Stimulated activated CD8-positive, alpha-beta memory T cell treated with anti-CD3 and anti-CD28 coated beads, Interleukin-2, amount 100 ng/mL, for 1 hour (primary cell): ENCODE measurements at regions not wholly inside any gene's neighbourhood (a gene's known extent, or its start where the extent isn't known, plus 50 kb on each side); places are given as distances from the start of the nearest gene placed in this dataset.
"Not testable (repeated sequence)": the region's sequence is repeated elsewhere in the genome, so short reads cannot be mapped to it uniquely, and the experiment has no call there.

Experiments used
- DNase-seq, 2 donors: peaks; one replicate each; pipeline ENCODE4 v3.0.0-alpha.2; 2020; ENCODE audit warnings: low read depth in 2 of 2

DNA sequence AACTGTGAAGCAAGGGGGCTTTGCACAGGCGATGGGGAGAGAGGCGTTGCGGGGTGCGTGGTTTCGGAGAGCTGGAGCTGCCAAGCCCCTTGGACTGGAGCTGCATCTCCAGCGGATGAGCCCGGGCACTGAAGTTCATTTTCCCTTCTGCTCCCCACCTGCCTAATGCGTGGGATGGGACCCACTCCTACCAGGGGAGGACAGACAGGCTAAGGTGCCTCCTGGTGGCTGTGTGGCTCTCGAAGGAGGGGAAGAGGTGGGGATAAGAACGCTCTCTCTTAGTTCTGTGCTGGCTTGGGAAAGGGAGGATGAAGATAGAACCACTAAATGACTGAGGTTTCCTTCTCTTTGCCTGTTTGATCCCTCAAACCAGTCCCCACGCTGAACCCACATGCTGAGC lies 177.6 kb upstream of the PITRM1 start:
- DNase-seq, result no peak

DNA sequence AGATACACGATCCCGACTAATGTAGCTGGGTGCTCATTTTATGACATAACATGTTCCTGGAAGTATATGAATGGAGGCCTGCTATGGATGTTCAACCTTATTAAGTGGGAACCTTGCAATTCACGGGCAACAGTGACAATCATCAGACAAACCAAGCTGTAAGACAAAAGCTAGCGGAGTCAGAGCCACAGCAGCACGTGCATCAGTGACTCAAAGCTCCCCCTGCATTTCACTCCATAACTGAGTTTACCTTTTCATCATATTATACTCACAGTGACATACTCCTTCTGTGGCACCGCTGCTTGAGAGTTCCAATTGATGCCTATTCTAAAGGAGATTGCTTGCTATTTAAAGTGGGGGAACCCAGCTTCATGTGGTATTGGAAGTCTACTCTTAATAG lies 176.0 kb upstream of the PITRM1 start:
- DNase-seq, result no peak

DNA sequence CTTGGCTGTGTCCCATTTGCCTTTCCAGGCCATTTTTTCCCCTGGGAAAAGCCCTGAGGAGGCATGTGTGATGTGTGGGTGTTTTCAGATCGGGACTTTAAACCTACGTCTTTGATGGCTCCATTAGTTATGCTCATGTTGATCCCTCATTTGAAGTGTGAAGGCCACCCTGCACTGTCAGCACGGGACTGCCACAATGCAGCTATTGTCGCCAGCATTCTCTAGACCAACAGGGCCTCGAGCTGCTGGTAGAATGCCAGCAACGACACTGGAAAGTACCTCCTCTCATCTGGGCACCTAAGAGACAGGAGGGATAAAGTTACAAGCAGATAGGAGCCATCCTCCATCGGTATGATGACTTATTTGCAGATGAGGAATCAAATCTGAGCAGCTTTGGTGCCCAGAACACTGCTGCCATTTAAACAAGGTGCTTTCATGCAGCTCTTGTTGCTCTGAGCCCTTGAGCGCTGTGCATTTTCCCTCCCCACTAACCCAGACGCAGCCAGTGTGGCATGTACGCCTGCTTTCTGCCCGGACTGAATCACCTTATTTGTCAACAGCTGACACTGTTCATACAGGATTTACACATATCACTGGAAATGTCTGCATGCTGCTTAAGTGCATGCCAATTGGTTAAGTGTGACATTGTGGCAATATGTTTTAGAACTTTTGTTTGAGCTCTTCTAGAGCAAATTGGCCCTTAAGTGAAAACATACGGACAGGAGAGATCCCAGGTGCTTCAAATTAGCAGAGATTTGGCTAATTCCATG lies 175.0 kb upstream of the PITRM1 start:
- DNase-seq, result no peak

DNA sequence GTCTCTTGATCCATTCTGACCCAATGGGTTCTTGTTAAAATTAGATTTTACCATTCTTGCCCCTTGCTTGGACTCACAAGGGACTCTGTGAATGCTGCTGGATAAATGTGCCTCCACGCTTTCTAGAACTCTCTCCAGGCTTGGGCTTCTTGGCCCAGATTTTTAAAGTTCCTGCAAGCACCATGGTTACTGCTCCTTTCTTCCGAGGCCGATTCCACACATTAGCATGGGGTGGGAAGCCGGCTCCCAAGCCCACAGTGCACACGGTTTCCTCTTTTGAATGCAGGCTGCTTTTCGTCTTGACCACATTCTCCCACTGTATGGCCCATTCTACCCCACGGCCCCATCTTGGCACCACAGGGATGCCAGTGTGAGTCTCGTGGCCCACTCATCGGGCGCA lies 174.3 kb upstream of the PITRM1 start:
- DNase-seq, result no peak

DNA sequence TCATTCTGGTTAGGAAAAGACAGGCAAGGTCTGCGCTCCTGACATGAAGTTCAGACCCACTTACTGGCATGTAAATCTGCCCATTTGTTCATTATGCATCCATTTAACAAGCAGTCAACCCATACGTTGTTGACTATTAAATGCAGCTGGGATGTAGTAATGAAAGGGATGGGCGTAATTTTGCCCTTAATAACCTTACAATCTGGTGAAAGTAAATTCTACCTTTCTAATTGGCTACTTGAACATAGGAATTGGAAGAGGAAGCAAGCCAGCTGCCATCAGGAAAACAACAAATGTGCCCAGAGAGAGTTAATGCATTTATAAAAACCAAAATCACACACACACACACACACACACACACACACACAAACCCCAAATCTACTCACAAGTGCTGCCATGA lies 170.2 kb upstream of the PITRM1 start:
- no peak for DNase-seq

DNA sequence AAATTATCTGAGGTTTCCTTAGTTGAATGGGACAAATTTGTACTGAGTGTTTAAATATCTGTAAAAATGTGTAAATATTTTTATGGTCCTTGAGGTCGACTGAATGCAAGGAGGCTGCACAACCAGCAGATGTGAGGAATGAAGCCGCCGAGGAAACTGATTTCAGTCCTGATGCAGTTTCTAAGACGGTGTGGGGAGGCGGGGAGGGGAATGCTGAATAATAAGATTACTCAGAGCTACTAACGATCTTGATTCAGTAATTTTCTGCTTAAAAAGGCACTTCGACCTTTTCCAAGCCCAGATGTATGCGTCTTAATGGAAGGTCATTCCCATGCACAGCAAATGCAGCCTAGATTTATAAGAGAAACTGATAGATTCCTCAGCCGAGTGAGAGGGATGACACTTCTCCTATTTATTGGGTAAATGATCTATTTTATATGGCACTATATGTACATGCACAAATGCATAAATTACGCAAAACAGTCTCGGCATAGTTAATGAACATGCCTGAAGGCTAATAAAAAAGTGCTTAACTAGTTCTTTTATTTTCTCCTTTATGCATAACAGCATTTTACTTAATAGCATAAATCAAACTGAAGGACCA lies 167.6 kb upstream of the PITRM1 start:
- DNase-seq, result no peak

DNA sequence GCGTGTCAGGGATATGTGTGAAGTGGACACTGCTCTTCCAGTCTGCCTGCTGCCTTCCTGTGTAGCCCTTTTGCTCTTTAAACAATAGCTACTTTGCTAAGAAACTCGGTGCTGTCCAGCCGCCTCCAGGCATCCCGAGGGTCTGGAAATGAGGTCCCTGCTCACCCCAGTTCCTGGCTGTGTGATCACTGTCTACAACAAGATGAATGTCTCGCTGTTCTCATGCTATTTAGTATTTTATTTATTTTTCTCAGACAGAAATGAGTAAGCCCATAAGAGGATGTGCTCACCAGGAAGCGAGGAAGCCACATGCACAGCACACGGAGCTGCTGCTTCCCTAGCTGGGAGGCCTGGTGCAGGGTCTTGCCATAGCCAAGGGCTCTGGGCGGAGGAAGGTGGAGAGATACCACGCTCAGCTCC lies 167.0 kb upstream of the PITRM1 start:
- no peak for DNase-seq

DNA sequence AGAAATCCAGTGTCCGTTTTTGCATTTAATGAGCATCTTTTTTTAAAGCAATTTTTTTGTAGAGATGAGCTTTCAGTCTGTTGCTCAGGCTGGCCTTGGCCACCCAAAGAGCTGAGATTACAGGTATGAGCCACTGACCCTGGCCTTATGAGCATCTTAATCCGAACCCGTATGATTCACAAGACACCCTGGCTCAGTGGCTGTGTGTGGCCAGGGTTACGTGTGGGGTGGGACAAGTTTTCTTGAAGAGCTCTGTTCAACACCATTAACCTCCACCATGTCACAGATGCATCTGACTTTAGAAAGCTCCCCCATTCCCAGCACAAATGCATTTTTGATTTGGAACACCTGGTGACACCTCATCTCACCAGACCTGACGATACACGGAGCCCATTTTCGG lies 166.5 kb upstream of the PITRM1 start:
- no peak for DNase-seq

DNA sequence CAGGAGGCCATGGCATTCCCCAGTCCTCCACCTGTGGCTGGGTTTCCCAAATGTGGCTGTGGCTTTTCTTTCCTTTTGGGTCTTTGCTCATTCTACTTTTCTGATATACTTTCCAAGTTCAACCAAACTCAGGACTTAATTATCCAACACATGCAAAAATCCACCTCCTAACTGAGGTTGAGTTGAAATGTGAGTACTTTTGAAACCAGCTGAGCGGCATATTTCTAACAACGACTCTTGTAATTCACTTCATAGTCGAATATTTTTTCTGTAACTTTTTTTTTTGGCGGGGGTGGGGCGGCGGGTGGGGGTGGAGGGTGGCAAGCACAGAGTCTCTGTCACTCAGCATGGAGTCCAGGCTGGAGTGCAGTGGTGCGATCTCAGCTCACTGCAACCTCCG lies 165.2 kb upstream of the PITRM1 start:
- DNase-seq, result no peak

DNA sequence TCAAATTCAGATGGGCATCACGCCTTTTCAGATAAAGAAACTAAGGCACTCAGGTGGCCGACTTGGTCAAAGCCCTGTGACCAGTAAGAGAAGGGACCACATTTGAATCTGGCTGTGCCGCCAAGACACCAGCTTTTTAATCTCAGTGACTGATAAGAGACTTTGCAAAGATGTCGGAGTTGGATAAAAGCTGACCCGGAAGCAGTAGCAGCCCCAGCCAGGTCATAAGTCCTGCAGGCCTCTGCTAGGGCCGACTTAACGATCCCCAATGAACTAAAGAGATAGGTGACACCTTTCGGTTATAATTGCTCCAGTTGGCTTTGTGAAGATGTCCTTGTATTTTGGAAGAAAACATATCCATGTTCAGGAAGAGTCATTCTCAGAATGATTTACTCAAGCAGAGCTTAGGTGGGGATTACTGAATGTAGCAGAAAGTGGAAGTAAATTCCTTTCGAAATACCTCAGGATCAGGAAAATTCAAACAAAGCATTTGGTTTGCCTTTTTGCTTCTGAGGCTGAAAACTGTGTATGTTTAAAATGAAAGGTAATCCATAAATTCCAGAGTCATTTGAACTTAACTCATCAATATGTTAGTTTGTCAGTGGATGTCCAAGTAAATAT lies 164.2 kb upstream of the PITRM1 start:
- DNase-seq, result no peak

DNA sequence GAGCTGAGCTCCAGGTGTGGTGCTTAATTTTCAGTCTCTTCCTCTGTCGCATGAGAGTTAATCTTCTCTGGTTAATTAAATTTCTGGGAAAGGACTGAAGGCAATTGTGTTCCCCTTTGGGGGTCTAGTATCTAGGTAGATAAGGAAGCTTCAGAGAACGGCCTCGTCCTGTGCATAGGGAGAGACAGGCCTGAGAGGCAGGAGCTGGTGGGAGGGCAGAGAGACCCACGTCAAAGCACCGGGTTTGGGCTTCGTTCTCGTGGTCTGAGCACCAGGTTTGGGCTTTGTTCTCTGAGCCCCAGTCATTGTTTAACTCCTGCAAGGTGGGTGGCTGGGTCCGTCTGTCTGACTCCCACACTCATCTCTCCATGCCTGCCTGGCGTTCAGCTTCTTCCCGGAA lies 160.8 kb upstream of the PITRM1 start:
- DNase-seq, result no peak

DNA sequence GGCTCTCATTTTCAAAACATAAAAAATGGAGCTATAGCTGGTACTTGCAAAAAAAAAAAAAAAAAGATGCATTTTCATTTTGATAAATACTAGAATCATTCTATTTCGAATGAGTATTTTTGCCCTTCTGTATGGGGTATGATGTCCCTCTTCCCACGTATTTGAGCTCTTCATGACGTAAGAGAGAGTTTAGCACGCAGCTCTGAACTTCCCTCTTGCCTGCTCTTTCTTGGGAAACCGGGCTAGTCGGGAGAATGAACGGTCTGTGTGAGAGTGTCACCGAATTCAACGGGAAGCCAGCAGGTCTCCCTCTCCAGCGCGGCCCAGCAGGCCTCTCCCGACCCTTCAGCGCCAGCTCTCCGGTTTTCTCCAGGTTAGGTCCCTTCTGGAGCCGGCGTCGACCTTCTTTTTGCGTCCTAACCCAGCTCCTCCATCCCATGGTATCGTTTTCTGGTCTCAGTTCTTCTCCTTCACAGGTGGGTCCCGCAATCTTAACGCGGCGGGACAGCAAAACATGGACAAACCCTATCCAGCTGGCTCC lies 159.2 kb upstream of the PITRM1 start:
- no peak for DNase-seq

DNA sequence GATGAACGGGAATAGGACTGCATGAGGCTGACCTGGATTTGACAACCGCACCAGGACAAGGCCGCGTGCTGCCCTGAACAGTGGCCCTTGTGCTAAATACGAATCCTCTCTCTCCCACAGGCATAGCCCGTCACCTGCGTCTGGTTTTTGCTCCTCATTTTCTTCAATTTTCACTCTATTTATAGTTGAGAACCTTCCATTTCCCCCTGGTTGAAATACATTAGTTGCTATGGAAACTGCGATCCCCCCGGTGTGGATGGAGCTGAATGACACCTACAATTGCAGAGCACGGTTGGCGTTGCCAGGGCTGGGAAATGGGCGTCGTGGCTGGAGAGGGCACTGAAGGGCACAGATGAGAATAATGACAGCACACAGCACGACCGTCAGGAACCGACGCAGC lies 158.6 kb upstream of the PITRM1 start:
- no peak for DNase-seq

DNA sequence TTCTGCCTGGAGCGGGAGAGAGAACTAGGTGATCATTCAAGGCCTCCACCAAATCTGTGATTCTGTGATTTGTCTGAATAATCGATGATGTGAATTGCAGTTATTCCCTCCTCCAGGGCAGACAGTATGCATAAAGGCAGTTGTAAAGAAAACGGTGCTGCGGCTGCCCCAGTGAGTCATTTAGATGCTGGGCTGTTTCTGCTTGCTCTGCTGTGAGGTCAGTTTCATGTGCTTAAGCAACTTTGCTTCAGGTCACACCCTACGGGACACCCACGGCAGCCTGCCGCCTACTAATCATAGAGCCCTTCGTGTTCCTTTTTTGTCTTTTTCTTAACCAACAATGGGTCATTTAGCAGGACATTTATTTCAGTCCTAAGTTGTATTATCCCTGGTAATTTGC lies 158.1 kb upstream of the PITRM1 start:
- no peak for DNase-seq

DNA sequence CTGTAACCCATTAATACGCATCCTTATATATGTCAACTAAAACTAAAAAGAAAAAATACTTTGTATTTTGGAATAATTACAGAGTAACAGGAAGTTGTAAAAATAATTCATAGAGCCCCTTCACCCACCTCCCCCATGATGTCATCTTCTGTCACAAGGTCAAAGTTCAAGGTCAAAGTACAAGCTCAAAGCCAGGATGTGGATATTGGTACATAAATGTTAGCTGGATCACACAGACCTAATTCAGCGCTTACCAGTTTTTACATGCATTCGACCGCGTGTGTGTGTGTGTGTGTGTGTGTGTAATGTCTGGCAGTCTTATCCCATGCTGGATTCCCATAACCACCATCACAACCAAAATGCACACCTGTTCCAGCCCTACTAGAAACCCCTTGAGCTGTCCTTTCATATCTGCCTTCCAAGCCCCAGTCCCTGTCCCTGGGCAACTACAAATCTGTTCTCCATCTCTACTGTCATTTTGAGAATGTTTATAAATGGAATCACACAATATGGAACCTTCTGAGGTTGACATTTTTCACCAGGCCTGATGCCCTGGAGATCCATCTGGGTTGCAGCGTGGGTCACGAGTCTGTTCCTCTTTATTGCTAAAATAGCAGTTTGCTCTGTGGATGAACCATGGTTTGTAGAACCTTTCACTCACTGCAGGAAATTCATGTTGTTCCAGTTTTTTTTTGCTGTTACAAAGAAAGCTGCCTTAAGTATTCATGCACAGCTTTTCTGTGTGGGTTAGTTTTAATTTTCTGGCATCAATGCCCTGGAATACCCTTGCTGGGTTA lies 153.6 kb upstream of the PITRM1 start:
- no peak for DNase-seq

DNA sequence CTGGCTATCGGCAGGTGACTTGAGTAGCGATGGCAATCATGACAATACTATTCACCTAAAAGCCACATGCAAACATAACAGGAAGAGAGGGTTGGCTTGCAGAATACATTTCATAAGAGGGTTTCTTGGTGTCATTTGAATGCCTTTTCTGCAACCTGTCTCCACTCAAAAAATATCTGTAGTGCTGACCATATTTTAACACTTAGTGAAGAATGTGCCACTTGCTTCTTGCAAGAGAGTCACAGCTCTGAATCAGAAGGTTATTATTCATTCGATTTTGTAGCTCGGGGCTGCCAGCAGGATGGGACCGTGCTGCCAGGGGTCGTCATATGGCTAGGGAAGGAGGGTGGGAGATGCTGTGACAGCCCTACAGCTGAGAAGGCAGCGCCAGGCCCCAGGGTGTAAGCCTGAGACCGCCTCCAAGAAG lies 152.0 kb upstream of the PITRM1 start:
- DNase-seq, result no peak

DNA sequence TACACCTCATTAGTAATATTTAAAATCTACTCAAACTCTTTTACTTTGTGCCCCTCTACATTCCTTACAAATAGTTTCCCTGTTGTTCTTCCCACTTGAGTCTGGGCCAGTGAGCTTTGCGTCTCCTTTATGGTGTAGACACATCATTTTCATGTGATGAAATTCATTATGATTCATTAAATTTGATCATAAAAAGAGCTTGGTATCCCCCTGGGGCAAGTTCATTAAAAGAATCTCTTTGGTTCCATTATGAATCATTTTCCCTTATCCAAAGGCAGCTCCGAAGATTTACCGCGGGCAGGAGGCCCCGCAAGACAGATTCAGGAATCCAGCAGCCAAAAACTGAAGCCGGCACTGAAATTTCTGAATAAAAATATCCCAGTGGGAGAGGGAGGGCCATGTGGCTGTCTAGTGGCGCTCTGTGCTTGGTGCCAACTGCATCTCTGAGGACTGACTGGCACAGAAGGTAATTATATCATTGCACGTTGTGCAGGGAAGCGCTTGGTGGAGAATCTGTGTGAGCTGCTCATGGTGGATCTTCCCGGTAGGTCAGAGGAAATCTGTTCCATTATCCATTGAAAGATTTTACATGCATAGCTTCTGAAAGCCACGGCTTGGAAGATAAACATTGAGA lies 151.4 kb upstream of the PITRM1 start:
- no peak for DNase-seq

DNA sequence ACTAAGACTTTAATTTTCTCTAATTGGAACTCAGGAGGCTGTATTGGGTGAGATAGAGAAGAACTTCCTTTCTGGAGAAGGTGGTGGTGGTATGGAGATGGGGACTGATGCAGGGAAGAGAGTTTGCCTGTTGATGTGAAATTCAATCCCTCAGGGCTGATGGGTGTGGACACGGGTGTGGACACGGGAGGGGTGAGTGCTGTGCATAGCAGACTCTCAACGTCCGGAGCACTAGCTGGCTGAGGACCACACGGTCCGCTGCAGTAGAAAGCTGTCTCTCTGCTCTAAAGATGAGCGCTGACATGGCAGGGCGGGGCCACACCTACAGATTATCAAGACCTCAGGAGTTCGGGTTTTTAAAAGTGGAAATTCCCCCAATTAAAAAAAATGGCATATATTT lies 148.5 kb upstream of the PITRM1 start:
- no peak for DNase-seq

DNA sequence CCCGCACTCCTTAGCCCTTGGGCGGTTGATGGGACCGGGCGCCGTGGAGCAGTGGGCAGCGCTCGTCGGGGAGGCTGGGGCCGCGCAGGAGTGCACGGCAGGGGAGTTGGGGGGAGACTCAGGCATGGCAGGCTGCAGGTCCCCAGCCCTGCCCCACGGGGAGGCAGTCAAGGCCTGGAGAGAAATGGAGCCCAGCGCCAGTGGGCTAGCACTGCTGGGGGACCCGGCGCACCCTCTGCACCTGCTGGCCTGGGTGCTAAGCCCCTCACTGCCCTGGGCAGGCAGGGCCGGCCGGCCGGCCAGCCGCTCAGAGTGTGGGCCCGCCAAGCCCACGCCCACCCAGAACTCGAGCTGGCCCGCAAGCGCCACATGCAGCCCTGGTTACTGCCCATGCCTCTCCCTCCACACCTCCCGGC lies 147.2 kb upstream of the PITRM1 start:
- DNase-seq, result no peak

DNA sequence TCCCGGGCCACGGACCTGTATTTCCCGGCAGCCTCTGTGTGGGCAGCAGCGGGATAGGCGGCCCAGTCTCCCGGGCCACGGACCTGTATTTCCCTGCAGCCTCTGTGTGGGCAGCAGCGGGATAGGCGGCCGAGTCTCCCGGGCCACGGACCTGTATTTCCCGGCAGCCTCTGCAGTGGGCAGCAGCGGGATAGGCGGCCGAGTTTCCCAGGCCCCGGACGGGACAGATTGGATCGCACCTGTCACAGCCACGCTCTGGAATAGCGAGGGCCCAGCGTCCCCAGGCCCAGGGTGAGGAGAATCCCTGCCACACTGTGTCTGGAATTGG lies 145.9 kb upstream of the PITRM1 start:
- not testable (repeated sequence) for DNase-seq

DNA sequence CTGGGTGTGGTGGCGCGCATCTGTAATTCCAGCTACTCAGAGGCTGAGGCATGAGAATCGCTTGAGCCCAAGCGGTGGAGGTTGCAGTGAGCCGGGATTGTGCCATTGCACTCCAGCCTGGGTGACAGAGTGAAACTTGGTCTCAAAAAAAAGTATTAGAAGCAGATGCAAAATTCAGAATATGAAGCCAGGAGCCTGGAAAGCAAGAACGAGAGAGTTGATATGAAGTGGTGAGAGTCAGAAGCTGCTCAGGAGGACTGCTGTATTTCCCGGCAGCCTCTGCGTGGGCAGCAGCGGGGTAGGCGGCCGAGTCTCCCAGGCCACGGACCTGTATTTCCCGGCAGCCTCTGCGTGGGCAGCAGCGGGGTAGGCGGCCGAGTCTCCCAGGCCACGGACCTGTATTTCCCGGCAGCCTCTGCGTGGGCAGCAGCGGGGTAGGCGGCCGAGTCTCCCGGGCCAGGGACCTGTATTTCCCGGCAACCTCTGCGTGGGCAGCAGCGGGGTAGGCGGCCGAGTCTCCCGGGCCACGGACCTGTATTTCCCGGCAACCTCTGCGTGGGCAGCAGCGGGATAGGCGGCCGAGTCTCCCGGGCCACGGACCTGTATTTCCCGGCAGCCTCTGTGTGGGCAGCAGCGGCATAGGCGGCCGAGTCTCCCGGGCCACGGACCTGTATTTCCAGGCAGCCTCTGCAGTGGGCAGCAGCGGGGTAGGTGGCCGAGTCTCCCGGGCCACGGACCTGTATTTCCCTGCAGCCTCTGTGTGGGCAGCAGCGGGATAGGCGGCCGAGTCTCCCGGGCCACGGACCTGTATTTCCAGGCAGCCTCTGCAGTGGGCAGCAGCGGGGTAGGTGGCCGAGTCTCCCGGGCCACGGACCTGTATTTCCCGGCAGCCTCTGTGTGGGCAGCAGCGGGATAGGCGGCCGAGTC lies 145.2 kb upstream of the PITRM1 start:
- not testable (repeated sequence) for DNase-seq
